Breast epithelium (tissue), 4 donors: ENCODE measurements at regions not wholly inside any gene's neighbourhood (a gene's known extent, or its start where the extent isn't known, plus 50 kb on each side); places are given as distances from the start of the nearest gene placed in this dataset.
"Not testable (repeated sequence)": the region's sequence is repeated elsewhere in the genome, so short reads cannot be mapped to it uniquely, and the experiment has no call there.

ENCODE experiments used
- DNase-seq, 2 donors: peaks; one replicate each; pipeline ENCODE4 v3.0.0-alpha.2; 2019; ENCODE audit warnings: low spot score in 2 of 2
- H3K27ac ChIP-seq, 2 donors: fragments of 200-600 bp; sonication (generic) in 1 of 2; one replicate each; pipeline ENCODE4 v1.5.1; 2016 to 2019; ENCODE audit warnings: mild to moderate bottlenecking in 1 of 2
- H3K27me3 ChIP-seq, 2 donors: fragments of 200-600 bp; sonication (generic) in 1 of 2; one replicate each; pipeline versions ENCODE4 v1.5.1 to v1.6.0; 2017 to 2019; ENCODE audit warnings: control low read depth in 1 of 2, mild to moderate bottlenecking in 1 of 2
- H3K36me3 ChIP-seq: fragments of 200-600 bp; one replicate; pipeline ENCODE4 v1.5.1; 2019
- H3K4me1 ChIP-seq, 2 donors: fragments of 200-600 bp; sonication (generic); one replicate each; pipeline ENCODE4 v1.5.1; 2016 to 2019; ENCODE audit warnings: control low read depth in 1 of 2
- H3K4me3 ChIP-seq, 3 donors: fragments of 200-600 bp; sonication (generic); 1 replicate in 2 of 3; 2 replicates in 1 of 3; pipeline ENCODE4 v1.5.1; 2016 to 2019; ENCODE audit warnings: mild to moderate bottlenecking in 3 of 3, moderate library complexity in 2 of 3
- H3K9me3 ChIP-seq, 2 donors: fragments of 200-600 bp; sonication (generic) in 1 of 2; one replicate each; pipeline ENCODE4 v1.5.1; 2016 to 2019; ENCODE audit warnings: control low read depth in 1 of 2
- intact Hi-C: fragments of 100-400 bp; cut with DNase I; formaldehyde crosslinking; loops from one replicate; pipeline ENCODE4 v1.15.1; 2023; ENCODE audit warnings: low total_unique reads

DNA sequence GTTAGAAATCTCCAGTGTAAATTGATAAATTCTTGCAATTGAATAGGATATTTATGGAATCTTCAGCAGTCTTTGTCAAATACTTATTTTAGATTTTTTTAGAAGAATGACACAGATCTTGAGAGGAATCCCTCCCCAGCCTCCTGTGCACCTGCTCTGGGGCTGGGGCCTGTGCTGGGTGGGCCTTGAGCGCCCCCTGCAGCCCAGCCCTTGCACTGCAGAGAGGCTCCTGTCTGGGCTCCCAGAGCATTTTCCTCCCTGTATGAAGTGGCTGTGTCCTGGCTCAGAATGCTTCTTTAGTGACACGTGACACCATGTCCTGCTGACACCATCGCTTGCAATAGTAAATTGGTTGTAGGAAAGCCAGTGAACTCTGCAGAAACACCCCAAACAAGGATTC lies 98.7 kb downstream of the OR4M2 start:
- H3K27ac ChIP-seq, result not testable (repeated sequence)

GRCh38 chr15:22180611-22181010 lies 100.3 kb downstream of the OR4M2 start:
- H3K4me3 ChIP-seq, DNase-seq, intact Hi-C loops, H3K27ac ChIP-seq, H3K4me1 ChIP-seq, H3K36me3 ChIP-seq, H3K27me3 ChIP-seq, H3K9me3 ChIP-seq: not testable (repeated sequence)

More for the DNA sequence above, 98.7 kb downstream of the OR4M2 start:
- H3K27me3 ChIP-seq, H3K4me3 ChIP-seq, intact Hi-C loops, H3K4me1 ChIP-seq, H3K36me3 ChIP-seq, DNase-seq, H3K9me3 ChIP-seq: not testable (repeated sequence)

- intact Hi-C loops, H3K9me3 ChIP-seq, H3K27ac ChIP-seq, H3K4me1 ChIP-seq, H3K27me3 ChIP-seq, H3K36me3 ChIP-seq, DNase-seq, H3K4me3 ChIP-seq: not testable (repeated sequence)
These were observed 104.4 kb downstream of the OR4M2 start for GRCh38 chr15:22184678-22185077.

DNA sequence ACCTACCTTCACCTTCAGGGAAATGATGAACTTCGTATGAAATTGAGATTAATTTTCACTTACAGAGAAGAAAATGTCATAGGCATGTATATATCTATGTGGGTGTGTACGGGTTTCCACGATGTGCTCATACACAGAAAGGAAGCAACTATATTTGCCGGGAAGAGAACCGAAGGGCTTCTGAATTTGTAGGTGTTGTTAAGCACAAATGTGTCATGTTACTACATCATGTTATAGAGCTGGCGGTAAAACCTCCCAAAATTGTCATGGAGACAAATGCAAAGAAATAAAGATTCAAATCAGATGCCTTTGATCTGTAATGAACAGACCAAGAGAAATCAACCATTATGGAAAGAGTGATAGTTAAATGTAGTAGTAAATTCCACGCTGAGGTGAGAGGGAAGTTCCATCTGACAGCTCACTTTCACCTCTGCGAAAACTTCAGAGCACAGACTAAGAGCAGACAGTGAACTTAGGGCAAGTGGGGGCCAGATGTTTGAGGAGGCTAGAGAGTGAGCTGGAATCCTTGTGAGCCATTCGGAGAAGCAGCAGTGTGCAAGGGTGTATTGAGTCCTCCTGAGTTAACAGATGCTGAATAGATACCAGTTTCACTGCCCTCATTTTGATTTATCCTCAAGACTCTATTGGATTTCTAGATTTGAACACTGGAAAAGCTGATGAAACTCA lies 106.7 kb downstream of the OR4M2 start:
- H3K4me3 ChIP-seq, H3K36me3 ChIP-seq, intact Hi-C loops, H3K27me3 ChIP-seq, H3K27ac ChIP-seq, H3K4me1 ChIP-seq, DNase-seq, H3K9me3 ChIP-seq: not testable (repeated sequence)

GRCh38 chr15:22191818-22192217 lies 111.5 kb downstream of the OR4M2 start:
- H3K4me3 ChIP-seq, H3K9me3 ChIP-seq, DNase-seq, H3K36me3 ChIP-seq, H3K27ac ChIP-seq, H3K27me3 ChIP-seq, intact Hi-C loops, H3K4me1 ChIP-seq: not testable (repeated sequence)

GRCh38 chr15:22194739-22195617 lies 114.7 kb downstream of the OR4M2 start:
- intact Hi-C loops, H3K4me3 ChIP-seq, H3K27ac ChIP-seq, H3K36me3 ChIP-seq, H3K27me3 ChIP-seq, H3K9me3 ChIP-seq, DNase-seq, H3K4me1 ChIP-seq: not testable (repeated sequence)

DNA sequence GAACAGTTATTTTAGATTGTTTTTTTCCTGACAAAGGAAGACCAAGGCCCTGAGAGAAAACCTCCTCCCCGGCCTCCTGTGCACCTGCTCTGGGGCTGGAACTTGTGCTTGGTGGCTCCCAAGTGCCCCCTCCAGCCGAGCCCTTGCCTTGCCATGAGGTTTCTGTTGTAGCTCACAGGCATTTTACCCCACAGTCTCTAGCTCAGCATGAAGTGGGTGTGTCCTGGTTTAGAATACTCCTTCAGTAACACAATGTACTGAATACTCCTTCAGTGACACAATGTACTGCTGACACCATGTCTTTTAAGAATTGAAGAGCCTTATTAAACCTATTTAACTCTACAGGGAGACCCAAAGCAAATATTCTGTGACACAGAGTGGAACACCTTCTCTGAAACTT lies 116.1 kb downstream of the OR4M2 start:
- H3K4me1 ChIP-seq, H3K27me3 ChIP-seq, DNase-seq, H3K27ac ChIP-seq, H3K9me3 ChIP-seq, intact Hi-C loops, H3K36me3 ChIP-seq, H3K4me3 ChIP-seq: not testable (repeated sequence)

DNA sequence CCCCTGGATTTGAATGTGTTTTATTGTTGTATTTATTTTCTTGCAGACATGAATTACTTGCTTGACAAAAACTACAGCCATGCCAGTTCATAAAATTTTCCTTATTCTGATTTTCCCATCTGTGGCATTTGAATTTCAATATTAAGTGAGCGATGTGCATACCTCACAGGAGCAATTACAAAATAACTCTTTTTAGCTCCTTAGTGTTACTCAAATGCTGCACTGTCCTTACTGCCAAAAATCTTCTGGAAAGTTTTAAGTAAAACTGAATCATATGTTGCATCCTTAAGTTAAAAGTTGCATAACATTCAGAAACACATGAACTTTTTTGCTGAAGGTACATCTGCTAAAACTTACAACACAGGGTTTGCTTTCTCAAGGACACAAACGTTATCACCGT lies 120.1 kb downstream of the OR4M2 start:
- H3K4me1 ChIP-seq, H3K27me3 ChIP-seq, H3K27ac ChIP-seq, H3K9me3 ChIP-seq, H3K4me3 ChIP-seq, H3K36me3 ChIP-seq, intact Hi-C loops, DNase-seq: not testable (repeated sequence)

DNA sequence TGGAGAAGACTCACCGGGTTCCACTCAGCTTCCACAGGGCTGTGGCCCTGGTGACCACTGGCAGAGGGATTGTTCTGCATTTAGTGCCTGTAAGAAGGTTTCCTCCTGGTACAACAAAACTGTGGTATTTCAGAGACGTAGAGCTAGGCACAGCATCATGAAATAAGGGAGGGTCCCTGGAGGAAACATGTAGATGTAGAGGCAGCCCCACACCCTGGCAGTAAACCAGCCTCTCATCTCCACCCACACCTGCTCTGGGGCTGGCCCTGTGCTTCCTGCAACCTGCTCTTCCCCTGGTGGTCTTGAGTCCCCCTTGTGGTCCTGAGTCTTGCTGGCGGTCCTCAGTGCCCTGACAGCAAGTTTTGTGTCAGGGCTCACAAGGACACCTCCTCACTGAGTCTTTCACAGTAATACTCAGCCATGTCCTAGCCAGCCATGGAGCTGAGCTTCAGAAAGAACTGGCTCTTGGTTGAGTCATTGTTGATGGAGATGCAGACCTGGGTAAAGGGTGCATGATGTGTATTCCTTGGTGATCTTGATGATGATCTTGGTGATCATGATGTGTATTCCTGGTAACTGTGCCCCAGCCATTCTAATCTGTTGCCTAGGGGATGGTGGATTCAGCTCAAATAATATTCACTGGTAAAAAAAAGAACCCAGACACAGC lies 121.8 kb downstream of the OR4M2 start:
- H3K36me3 ChIP-seq, H3K9me3 ChIP-seq, H3K27ac ChIP-seq, H3K4me1 ChIP-seq, H3K27me3 ChIP-seq, DNase-seq, H3K4me3 ChIP-seq, intact Hi-C loops: not testable (repeated sequence)

GRCh38 chr15:22203208-22203607 lies 122.9 kb downstream of the OR4M2 start:
- DNase-seq, H3K9me3 ChIP-seq, intact Hi-C loops, H3K4me1 ChIP-seq, H3K4me3 ChIP-seq, H3K27ac ChIP-seq, H3K36me3 ChIP-seq, H3K27me3 ChIP-seq: not testable (repeated sequence)

GRCh38 chr15:22209086-22209485 lies 128.8 kb downstream of the OR4M2 start:
- H3K27me3 ChIP-seq, H3K4me3 ChIP-seq, H3K4me1 ChIP-seq, DNase-seq, H3K9me3 ChIP-seq, H3K27ac ChIP-seq, H3K36me3 ChIP-seq, intact Hi-C loops: not testable (repeated sequence)

DNA sequence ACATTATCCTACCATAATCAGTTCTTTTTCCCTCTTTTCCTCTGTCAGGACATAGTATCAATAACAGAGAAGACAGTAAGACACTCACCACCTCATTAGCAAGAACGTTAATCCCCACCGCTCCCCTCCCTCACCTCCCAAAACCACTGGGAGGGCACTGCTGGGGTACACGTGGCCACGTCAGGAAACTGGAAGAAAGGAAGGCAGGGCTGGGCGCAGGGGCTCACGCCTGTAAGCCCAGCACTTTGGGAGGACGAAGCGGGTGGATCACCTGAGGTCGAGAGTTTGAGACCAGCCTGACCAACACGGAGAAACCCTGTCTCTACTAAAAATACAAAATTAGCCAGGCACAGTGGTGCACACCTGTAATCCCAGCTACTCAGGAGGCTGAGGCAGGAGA lies 142.3 kb downstream of the OR4M2 start:
- H3K9me3 ChIP-seq, intact Hi-C loops, H3K36me3 ChIP-seq, H3K4me1 ChIP-seq, H3K27ac ChIP-seq, H3K4me3 ChIP-seq, H3K27me3 ChIP-seq: not testable (repeated sequence)
- peak in 1 of 2 donors; percentile 16 for DNase-seq
